GM21619 (cell line): ENCODE measurements at regions not wholly inside any gene's neighbourhood (a gene's known extent, or its start where the extent isn't known, plus 50 kb on each side); places are given as distances from the start of the nearest gene placed in this dataset.

Source experiments
- ATAC-seq: cut with Tn5 transposase; IDR thresholded peaks from one replicate; pipeline ENCODE4 v1.9.1; 2021; ENCODE audit not compliant: unreplicated experiment

DNA sequence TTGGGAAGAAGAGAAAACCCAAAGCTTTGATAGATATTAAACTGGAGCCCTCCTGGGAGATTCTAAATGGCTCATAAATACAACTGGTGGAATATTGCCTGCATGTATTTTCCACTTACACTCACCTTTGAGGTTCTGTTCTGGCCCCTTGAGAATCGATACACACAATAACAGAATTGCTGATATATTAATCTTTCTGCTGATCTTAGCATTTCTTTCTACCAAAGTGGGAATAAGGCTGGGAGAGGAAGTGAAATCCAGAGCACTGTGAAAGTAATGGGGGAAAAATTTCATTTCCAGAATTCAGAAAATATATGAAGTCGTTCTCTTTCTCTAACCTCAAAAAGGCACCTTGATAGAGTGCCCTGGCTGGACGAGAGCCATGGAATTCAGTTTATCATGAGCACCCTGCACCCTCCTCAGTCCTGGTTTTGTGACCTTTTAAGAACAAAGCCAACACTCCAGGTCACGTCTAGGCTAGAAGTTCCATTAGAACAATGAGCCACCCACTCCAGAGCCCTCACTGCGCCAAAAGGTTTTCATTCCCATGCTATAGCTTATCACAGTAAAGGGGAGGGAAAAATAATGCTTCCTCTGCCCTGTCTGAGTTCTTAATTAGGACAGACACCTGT, 244.5 kb downstream of the CD83 start:
- no peak for ATAC-seq

DNA sequence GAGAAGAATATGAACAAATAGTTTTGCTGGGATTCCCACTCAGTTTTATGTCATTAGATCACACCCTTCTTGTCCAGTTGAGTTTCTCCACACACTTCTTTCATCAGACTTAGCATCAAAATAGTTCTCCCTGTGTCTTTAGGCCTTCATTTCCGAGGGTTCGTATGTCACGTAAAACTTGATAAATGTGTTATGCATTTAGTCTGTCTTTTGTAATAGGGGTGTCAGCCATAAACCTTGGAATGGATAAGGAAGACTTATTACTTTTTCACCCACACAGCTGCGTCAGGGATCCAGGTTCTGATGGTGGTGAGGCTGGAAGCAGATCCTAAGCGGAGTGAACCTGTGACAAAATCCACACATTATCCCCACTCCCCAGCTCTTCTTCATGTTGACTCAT, 246.8 kb downstream of the CD83 start:
- no peak for ATAC-seq

- no peak for ATAC-seq
Observed at GRCh38 chr6:14365393-14365792, 247.8 kb downstream of the CD83 start.

DNA sequence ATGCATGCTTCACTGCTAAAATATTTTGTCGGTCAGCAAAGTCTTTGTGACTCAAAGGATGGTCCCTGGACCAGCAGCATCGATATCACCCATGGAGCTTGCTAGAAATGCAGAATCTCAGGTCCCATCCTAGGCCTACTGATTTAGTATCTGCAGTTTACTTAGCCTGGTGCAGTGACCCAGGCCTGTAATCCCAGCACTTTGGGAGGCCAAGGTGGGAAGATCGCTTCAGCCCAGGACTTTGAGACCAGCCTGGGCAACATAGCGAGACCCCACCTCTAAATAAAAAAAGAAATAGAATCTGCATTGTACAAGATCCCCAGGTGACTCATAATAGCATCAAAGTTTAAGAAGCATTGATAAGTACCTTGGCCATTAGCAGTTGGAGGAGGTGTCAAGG, 248.7 kb downstream of the CD83 start:
- ATAC-seq: no peak

DNA sequence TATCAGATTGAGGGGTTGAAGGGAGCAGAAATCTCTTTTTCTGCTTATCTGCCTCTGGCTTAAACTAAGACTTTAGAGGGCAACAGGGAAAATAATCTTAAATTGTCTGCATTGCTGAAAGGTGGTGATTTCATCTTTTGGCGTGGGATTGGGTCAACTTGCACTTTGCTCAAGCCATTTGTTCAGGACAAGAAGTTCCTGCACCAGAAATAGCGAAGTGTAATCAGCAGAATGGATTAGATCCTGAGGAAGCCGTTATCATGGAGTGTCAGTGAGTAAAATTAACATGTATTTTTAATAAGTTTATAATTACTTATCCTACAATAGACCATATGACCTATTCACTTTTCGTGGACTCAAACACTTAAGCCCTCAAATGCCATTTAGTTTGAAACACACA, 249.3 kb downstream of the CD83 start:
- ATAC-seq: no peak

- ATAC-seq: no peak
Observed at GRCh38 chr6:14367296-14367695, 249.7 kb downstream of the CD83 start.

- ATAC-seq: no peak
Observed at GRCh38 chr6:14369717-14370116, 252.1 kb downstream of the CD83 start.

GRCh38 chr6:14371530-14371929, 254.0 kb downstream of the CD83 start:
- no peak for ATAC-seq

GRCh38 chr6:14372734-14373489, 255.3 kb downstream of the CD83 start:
- no peak for ATAC-seq

DNA sequence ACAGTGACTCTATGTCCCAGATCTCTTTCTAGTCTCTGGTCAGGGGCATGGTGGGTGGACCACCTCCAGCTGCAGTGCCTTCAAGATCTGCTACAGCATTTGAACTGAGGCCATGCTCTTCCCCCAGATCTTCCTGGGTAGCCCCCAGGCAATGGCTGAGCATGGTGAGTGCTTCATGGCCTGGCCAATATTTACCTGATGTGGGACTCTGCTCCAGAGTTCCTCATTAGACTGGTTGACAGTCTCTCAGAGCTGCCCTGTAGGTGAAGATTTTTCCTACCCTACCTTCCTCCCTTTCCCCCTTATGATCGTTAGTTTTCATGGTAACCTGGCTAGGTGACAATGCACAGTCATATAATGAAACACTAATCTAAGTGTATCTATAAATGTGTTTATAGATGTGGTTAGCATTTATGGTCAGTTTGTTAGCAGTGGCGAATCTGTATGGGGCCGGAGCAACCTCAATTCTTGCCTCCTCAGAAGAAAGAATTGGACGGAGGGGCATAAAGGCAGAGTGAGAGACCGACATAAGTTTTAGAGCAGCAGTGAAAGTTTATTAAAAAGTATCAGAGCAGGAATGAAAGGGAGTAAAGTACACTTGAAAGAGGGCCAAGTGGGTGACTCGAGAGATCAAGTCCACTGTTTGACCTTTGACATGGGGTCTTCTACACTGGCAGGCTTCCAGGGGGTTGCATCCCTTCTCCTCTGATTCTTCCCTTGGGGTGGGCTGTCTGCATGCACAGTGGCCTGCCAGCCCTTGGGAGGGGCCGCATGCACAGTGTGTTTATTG, 256.3 kb downstream of the CD83 start:
- no peak for ATAC-seq

DNA sequence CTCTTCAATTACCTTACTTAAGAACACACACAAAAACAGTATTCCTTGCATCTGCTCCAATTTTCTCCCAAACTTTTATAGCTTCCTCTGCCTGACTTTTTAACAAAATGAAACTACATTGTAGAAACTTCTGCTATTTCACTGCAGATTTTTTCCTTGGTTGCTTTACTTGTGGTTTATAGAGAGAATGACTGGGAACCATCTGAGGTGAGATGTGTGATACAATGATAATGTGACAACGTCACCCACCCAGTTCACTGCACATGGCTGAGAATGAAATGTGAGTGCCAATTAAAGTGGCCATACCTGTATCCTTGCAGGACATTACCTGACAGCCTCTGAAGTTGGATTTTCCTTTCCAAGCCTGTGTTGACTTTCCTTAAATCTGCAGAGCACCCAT, 258.4 kb downstream of the CD83 start:
- no peak for ATAC-seq

DNA sequence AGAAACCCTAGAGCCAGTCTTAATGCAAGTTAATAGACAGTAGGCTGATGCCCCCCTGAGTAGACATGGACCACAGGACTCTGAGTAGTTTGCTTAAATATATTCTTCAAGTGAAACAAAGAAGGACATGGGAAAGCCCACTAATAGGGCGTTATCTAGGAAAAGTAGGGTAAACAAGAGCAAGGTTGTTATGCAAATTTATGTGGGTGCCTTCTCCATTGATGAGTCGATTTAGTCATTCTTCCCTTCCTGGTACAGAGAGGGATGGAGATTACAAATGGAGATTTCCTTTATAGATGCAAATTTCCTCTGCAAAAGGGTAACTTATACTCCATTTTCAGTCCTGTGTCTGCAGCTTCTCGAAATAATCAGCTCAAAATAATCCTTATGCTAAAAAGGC, 262.0 kb downstream of the CD83 start:
- no peak for ATAC-seq

DNA sequence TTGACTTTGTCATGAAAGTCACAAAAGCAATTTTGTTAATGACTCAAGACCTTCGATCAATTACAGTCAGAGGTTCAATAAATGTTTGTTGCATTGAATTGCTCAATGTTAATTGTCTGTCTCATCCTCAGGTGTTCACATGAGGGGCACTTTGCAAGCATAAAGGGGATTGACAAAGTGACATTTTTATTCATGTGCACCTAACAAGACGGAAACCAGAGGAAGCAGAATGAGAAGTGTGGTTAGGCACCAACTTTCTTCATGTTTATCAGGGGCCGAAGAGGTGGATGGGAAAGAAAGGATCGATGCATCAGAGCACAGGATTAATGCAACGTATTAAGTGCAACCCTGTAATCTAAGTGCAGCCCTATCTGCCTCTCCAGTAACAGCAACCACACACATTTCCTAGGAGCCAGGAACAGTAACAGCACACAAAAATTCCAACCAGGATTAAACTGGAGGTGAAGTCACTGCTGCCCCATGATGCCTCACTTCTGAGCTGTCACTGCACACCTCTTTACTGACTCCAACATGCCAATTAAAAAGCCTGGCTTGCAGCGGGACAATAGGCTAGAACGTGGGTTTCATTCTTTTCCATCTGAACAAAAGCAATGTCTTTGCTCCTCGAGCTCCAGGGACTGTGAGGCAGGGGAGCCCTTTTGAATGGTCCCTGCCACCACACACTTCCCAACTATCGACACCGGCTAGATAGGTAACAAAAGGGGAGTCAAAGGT, 262.7 kb downstream of the CD83 start:
- ATAC-seq: no peak

GRCh38 chr6:14380901-14381828, 263.6 kb downstream of the CD83 start:
- no peak for ATAC-seq

- ATAC-seq: peak; percentile 51
Observed at GRCh38 chr6:14381829-14382677, 264.5 kb downstream of the CD83 start.

DNA sequence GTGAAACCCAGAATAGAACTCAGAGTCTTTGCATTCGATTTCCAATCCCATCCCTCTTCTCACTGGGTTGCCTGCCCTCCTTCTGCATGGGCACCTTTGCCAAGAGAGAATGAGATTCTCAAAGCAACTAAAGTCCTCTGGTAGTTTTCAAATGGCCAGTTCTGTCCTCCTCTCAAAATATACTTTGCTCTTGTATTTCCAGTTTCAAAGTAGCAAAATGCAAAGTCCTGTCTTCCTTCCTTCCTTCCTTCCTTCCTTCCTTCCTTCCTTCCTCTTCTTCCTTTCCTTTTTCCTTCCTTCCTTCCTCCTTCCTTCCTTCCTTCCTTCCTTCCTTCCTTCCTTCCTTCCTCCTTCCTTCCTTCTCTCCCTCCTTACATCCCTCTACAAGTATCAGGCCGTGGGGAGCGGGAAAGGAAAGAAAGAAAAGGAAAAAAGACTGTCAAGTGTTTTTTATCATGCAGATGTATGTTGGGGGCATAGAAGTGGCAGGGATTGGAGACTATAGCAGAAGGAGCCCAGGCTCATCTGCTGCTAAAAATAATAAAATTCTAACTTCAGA, 265.2 kb downstream of the CD83 start:
- ATAC-seq: no peak

GRCh38 chr6:14383393-14384174, 266.0 kb downstream of the CD83 start:
- no peak for ATAC-seq
